Neural progenitor cell (in vitro differentiated cells): ENCODE measurements at regions not wholly inside any gene's neighbourhood (a gene's known extent, or its start where the extent isn't known, plus 50 kb on each side); places are given as distances from the start of the nearest gene placed in this dataset.

ENCODE experiments used
- DNase-seq: peaks from one replicate; pipeline ENCODE4 v3.0.0-alpha.2; 2016; ENCODE audit warnings: low spot score
- H2AFZ ChIP-seq: fragments of 200-600 bp; sonication (generic); replicated peaks from 2 replicates; pipeline ENCODE4 v1.6.1; 2016; ENCODE audit warnings: antibody characterized with exemption
- H3F3A ChIP-seq: fragments of 200-600 bp; sonication (generic); 2 replicates; pipeline ENCODE4 v1.6.1; 2016; ENCODE audit warnings: antibody characterized with exemption, low read depth
- H3K27ac ChIP-seq: fragments of 200-600 bp; sonication (generic); 2 replicates; pipeline ENCODE4 v1.5.1; 2016; ENCODE audit warnings: mild to moderate bottlenecking
- H3K27me3 ChIP-seq: fragments of 200-600 bp; sonication (generic); 2 replicates; pipeline ENCODE4 v1.6.1; 2016; ENCODE audit warnings: mild to moderate bottlenecking, moderate library complexity
- H3K36me3 ChIP-seq: fragments of 200-600 bp; sonication (generic); 2 replicates; pipeline ENCODE4 v1.5.1; 2016
- H3K4me1 ChIP-seq: fragments of 200-600 bp; sonication (generic); 2 replicates; pipeline ENCODE4 v1.6.1; 2016; ENCODE audit warnings: mixed run types
- H3K4me2 ChIP-seq: fragments of 200-600 bp; sonication (generic); 2 replicates; pipeline ENCODE4 v1.6.1; 2016
- H3K4me3 ChIP-seq: fragments of 200-600 bp; sonication (generic); 2 replicates; pipeline ENCODE4 v1.5.1; 2016
- H3K79me2 ChIP-seq: fragments of 200-600 bp; sonication (generic); 2 replicates; pipeline ENCODE4 v1.6.1; 2016; ENCODE audit warnings: low read depth
- H3K9ac ChIP-seq: fragments of 200-600 bp; sonication (generic); 2 replicates; pipeline ENCODE4 v1.6.1; 2016
- H3K9me3 ChIP-seq: fragments of 200-600 bp; sonication (generic); 2 replicates; pipeline ENCODE4 v1.5.1; 2016; ENCODE audit warnings: low read depth
- H4K20me1 ChIP-seq: fragments of 200-600 bp; sonication (generic); 2 replicates; pipeline ENCODE4 v1.6.1; 2016; ENCODE audit warnings: low read depth
- H3K27ac Mint-ChIP-seq: 3 replicates; pipeline ENCODE4 v1.8.0; 2021; ENCODE audit warnings: mixed read lengths
- H3K27me3 Mint-ChIP-seq: 2 replicates; pipeline ENCODE4 v1.8.0; 2022; ENCODE audit warnings: low read depth, mild to moderate bottlenecking, inconsistent platforms, moderate library complexity, mixed read lengths; ENCODE audit not compliant: insufficient read depth
- H3K36me3 Mint-ChIP-seq: 3 replicates; pipeline ENCODE4 v1.8.0; 2021; ENCODE audit warnings: mixed read lengths
- H3K4me1 Mint-ChIP-seq: 3 replicates; pipeline ENCODE4 v1.8.0; 2021; ENCODE audit warnings: mixed read lengths
- H3K4me3 Mint-ChIP-seq: 3 replicates; pipeline ENCODE4 v1.8.0; 2021; ENCODE audit warnings: mild to moderate bottlenecking, moderate library complexity, mixed read lengths
- H3K9me3 Mint-ChIP-seq: 3 replicates; pipeline ENCODE4 v1.8.0; 2020; ENCODE audit warnings: mixed read lengths
- CTCF ChIP-seq: fragments of 200-600 bp; sonication (generic); IDR thresholded peaks from 2 replicates; pipeline ENCODE4 v1.5.1; 2017; ENCODE audit warnings: antibody characterized with exemption, mild to moderate bottlenecking
- EZH2 ChIP-seq: fragments of 200-600 bp; sonication (generic); IDR thresholded peaks from 2 replicates; pipeline ENCODE4 v1.6.1; 2017; ENCODE audit warnings: antibody characterized with exemption, mild to moderate bottlenecking, moderate library complexity
- EZH2phosphoT487 ChIP-seq: fragments of 200-600 bp; sonication (generic); IDR thresholded peaks from 2 replicates; pipeline ENCODE4 v1.6.1; 2017; ENCODE audit warnings: antibody characterized with exemption

- H3K4me3 Mint-ChIP-seq = no peak overlapping the region
- Histone ChIP-seq H2AFZ (no peak overlapping the region), H3K27ac (no peak overlapping the region), H3K27me3 (no peaks in the 10 kb centered on the region), H3K4me2 (no peak overlapping the region), H4K20me1 (no peaks in the 10 kb centered on the region), H3F3A (no peaks in the 10 kb centered on the region), H3K4me1 (peaks cover 6% of the 10 kb centered on the region), H3K79me2 (no peaks in the 10 kb centered on the region), H3K4me3 (no peak overlapping the region), H3K36me3 (no peaks in the 10 kb centered on the region), H3K9me3 (no peaks in the 10 kb centered on the region), H3K9ac (no peak overlapping the region)
- H3K9me3 Mint-ChIP-seq = no peaks in the 10 kb centered on the region
- no peak overlapping the region for H3K27ac Mint-ChIP-seq
- TF ChIP-seq EZH2phosphoT487 (no peak), EZH2 (no peak), CTCF (no peak)
- no peak for DNase-seq
- H3K36me3 Mint-ChIP-seq = no peaks in the 10 kb centered on the region
- no peaks in the 10 kb centered on the region for H3K27me3 Mint-ChIP-seq
- H3K4me1 Mint-ChIP-seq = peaks cover 8% of the 10 kb centered on the region
These were observed 1718.7 kb upstream of the SLC10A2 start for GRCh38 chr13:104784891-104785290.

- no peak overlapping the region for H3K4me3 ChIP-seq
- H4K20me1 ChIP-seq = no peaks in the 10 kb centered on the region
- no peaks in the 10 kb centered on the region for H3K27me3 ChIP-seq
- H3K4me3 Mint-ChIP-seq = no peak overlapping the region
- no peaks in the 10 kb centered on the region for H3F3A ChIP-seq
- no peaks in the 10 kb centered on the region for H3K27me3 Mint-ChIP-seq
- H3K79me2 ChIP-seq = no peaks in the 10 kb centered on the region
- no peak overlapping the region for H3K27ac ChIP-seq
- H3K4me1 ChIP-seq = peaks cover 15% of the 10 kb centered on the region
- no peaks in the 10 kb centered on the region for H3K36me3 ChIP-seq
- H3K36me3 Mint-ChIP-seq = no peaks in the 10 kb centered on the region
- H3K9me3 ChIP-seq = no peaks in the 10 kb centered on the region
- no peak for DNase-seq
- H3K4me2 ChIP-seq = no peak overlapping the region
- no peaks in the 10 kb centered on the region for H3K9me3 Mint-ChIP-seq
- H3K4me1 Mint-ChIP-seq = peaks cover 22% of the 10 kb centered on the region
- TF ChIP-seq EZH2phosphoT487 = no peak
- no peak for TF ChIP-seq CTCF
- TF ChIP-seq EZH2 = no peak
- no peak overlapping the region for H3K27ac Mint-ChIP-seq
- no peak overlapping the region for H3K9ac ChIP-seq
- H2AFZ ChIP-seq = no peak overlapping the region
These were observed 1716.5 kb upstream of the SLC10A2 start for GRCh38 chr13:104782741-104783140.

DNA sequence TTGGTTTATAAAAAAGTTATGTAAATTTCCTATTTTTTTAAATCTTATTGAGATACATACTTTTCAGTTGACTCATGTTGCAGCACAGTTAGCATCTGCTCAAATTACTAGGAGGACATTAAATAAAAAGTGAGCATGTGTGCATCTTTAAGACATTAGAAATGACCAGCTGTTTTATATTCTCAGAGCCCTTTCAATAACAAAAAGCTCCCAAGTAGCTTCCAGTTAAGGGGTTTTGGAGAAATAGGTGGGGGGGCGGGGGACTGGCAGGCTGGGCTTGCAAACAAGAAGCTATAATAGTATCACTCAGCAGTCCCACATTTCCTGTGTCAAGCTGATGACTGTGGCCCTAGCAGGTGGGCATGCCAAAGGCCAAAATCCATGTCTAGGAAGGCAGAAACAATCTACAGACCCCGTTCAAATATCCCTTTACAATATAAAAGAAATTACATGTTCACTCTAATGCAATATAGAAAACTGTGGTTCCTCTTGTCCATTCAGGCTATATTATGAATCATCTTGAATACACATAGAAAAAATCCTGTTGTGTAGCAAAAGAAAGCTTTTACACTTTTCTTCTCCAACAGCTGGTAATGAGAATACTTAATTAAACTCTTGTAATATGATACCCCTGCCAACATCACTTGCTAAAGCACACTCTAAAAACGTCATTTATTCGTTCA is 1713.2 kb upstream of the SLC10A2 start:
- H3K36me3 ChIP-seq = no peaks in the 10 kb centered on the region
- H3K9me3 ChIP-seq = no peaks in the 10 kb centered on the region
- Mint-ChIP-seq H3K27me3 (peaks cover 2% of the 10 kb centered on the region), H3K4me3 (peak overlapping the region; percentile 57), H3K27ac (no peak overlapping the region), H3K4me1 (peaks cover 22% of the 10 kb centered on the region), H3K9me3 (peaks cover 14% of the 10 kb centered on the region), H3K36me3 (no peaks in the 10 kb centered on the region)
- no peaks in the 10 kb centered on the region for H4K20me1 ChIP-seq
- H3K4me2 ChIP-seq = no peak overlapping the region
- H3K79me2 ChIP-seq = no peaks in the 10 kb centered on the region
- H2AFZ ChIP-seq = no peak overlapping the region
- no peaks in the 10 kb centered on the region for H3F3A ChIP-seq
- H3K4me1 ChIP-seq = peaks cover 11% of the 10 kb centered on the region
- H3K27me3 ChIP-seq = no peaks in the 10 kb centered on the region
- peak; percentile 21 for DNase-seq
- H3K9ac ChIP-seq = no peak overlapping the region
- H3K27ac ChIP-seq = no peak overlapping the region
- TF ChIP-seq EZH2phosphoT487 (no peak), EZH2 (no peak), CTCF (no peak)
- no peak overlapping the region for H3K4me3 ChIP-seq
